Liver (tissue), 3 donors: ENCODE measurements at regions not wholly inside any gene's neighbourhood (a gene's known extent, or its start where the extent isn't known, plus 50 kb on each side); places are given as distances from the start of the nearest gene placed in this dataset.

Experiments
- FOXA1 ChIP-seq: IDR thresholded peaks from 2 replicates; pipeline ENCODE4 v1.6.1; 2016; ENCODE audit warnings: antibody characterized with exemption
- MAX ChIP-seq: IDR thresholded peaks from 2 replicates; pipeline ENCODE4 v1.6.1; 2016; ENCODE audit warnings: antibody characterized with exemption
- SP1 ChIP-seq: IDR thresholded peaks from 2 replicates; pipeline ENCODE4 v1.6.1; 2018; ENCODE audit warnings: antibody characterized with exemption, mild to moderate bottlenecking
- TF ChIP-seq, protein P1 (sequence below): fragments of 150-350 bp; IDR thresholded peaks from 2 replicates; pipeline ENCODE4 v1.5.1; 2017; ENCODE audit warnings: improper control_type of control experiment, low read depth, low read length; ENCODE audit not compliant: missing input control
- donor health status: healthy.
- donor health status: healthy.

GRCh38 chr1:184861755-184862336 lies 107.2 kb upstream of the EDEM3 start:
- TF ChIP-seq, protein P1, sequence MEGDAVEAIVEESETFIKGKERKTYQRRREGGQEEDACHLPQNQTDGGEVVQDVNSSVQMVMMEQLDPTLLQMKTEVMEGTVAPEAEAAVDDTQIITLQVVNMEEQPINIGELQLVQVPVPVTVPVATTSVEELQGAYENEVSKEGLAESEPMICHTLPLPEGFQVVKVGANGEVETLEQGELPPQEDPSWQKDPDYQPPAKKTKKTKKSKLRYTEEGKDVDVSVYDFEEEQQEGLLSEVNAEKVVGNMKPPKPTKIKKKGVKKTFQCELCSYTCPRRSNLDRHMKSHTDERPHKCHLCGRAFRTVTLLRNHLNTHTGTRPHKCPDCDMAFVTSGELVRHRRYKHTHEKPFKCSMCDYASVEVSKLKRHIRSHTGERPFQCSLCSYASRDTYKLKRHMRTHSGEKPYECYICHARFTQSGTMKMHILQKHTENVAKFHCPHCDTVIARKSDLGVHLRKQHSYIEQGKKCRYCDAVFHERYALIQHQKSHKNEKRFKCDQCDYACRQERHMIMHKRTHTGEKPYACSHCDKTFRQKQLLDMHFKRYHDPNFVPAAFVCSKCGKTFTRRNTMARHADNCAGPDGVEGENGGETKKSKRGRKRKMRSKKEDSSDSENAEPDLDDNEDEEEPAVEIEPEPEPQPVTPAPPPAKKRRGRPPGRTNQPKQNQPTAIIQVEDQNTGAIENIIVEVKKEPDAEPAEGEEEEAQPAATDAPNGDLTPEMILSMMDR = no peak
- no peak for TF ChIP-seq MAX
- no peak for TF ChIP-seq FOXA1
- TF ChIP-seq SP1 = no peak
